Mucosa of descending colon (tissue), 3 donors: ENCODE measurements at regions not wholly inside any gene's neighbourhood (a gene's known extent, or its start where the extent isn't known, plus 50 kb on each side); places are given as distances from the start of the nearest gene placed in this dataset.

Experiments
- ATAC-seq: fragments of 200-7000 bp; cut with Tn5 transposase; one replicate; pipeline ENCODE4 v1.9.1; 2020; ENCODE audit warnings: mild to moderate bottlenecking, moderate library complexity
- DNase-seq, 3 donors: peaks; one replicate each; pipeline ENCODE4 v3.0.0-alpha.2; 2020
- H3K36me3 ChIP-seq: fragments of 200-600 bp; one replicate; pipeline ENCODE4 v1.8.0; 2021; ENCODE audit warnings: low read depth, mild to moderate bottlenecking
- H3K4me1 ChIP-seq: fragments of 200-600 bp; one replicate; pipeline ENCODE4 v1.8.0; 2021; ENCODE audit warnings: low read depth, mild to moderate bottlenecking
- H3K4me3 ChIP-seq: fragments of 200-600 bp; one replicate; pipeline ENCODE4 v1.8.0; 2021; ENCODE audit warnings: mild to moderate bottlenecking
- H3K9me3 ChIP-seq: fragments of 200-600 bp; one replicate; pipeline ENCODE4 v1.8.0; 2021; ENCODE audit warnings: mild to moderate bottlenecking
- intact Hi-C, 2 donors: fragments of 100-400 bp; cut with DNase I in 1 of 2; cut with micrococcal nuclease in 1 of 2; formaldehyde crosslinking; loops; one replicate each; pipeline versions ENCODE4 v1.11.0 to v1.11.1; 2022; cut with DNase I, micrococcal nuclease
- TF ChIP-seq, protein P1 (sequence below): fragments of 200-600 bp; IDR thresholded peaks from one replicate; pipeline ENCODE4 v1.8.0; 2022; ENCODE audit warnings: antibody characterized with exemption, mild to moderate bottlenecking
- donor health status: DM: no; HTN: no; CAD: no; lungs with moderate emphysema.
- donor health status: DM: no; HTN: no; CAD: no.
- donor health status: DM: no; HTN: yes; CAD: no.

DNA sequence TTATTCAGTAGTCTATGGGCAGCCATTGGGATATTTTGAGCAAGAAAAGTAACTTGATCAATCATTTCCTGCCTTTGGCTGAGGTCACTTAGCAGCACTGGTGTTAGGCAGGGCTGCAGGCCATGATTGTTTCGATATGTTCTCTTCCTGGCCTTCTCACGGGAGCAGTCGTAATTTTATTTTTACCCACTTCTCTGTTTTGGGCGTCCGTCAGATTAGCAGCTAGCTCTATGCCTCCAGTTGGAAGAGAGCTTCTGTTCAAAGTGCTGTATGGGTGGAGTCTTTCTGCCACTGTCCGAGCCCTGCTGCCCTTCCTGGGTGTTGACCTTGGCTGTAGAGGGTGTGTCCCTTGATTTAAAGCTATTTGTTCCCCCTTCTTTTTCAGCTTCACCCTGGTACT, 123.4 kb upstream of the ROPN1 start:
- no peaks in the 10 kb centered on the region for H3K36me3 ChIP-seq
- no peak overlapping the region for H3K4me3 ChIP-seq
- intact Hi-C loops: no loop called here
- H3K9me3 ChIP-seq: no peaks in the 10 kb centered on the region
- ATAC-seq: peak; percentile 48
- TF ChIP-seq, protein P1, sequence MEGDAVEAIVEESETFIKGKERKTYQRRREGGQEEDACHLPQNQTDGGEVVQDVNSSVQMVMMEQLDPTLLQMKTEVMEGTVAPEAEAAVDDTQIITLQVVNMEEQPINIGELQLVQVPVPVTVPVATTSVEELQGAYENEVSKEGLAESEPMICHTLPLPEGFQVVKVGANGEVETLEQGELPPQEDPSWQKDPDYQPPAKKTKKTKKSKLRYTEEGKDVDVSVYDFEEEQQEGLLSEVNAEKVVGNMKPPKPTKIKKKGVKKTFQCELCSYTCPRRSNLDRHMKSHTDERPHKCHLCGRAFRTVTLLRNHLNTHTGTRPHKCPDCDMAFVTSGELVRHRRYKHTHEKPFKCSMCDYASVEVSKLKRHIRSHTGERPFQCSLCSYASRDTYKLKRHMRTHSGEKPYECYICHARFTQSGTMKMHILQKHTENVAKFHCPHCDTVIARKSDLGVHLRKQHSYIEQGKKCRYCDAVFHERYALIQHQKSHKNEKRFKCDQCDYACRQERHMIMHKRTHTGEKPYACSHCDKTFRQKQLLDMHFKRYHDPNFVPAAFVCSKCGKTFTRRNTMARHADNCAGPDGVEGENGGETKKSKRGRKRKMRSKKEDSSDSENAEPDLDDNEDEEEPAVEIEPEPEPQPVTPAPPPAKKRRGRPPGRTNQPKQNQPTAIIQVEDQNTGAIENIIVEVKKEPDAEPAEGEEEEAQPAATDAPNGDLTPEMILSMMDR: no peak
- no peaks in the 10 kb centered on the region for H3K4me1 ChIP-seq
- no peak for DNase-seq

DNA sequence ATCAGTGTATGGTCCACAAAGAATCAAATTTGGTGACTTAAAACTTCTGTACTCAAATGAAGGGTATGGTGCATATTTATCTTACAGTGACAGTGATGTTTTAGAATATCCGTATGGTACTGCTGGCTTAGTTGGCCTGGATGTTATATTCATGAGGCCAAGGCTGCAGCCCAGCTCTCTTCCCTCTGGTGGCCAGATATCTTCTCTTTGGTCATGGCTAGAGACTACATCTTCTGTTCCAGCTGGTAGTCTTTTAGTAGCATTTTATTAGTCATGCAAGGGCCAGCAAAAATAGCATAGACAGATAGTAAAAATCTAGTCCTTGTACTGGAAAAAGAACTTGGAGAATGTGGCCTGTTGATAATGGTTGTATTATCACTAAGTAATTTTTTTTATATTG, 124.0 kb upstream of the ROPN1 start:
- Histone ChIP-seq H3K9me3 (no peaks in the 10 kb centered on the region), H3K4me1 (no peaks in the 10 kb centered on the region), H3K36me3 (no peaks in the 10 kb centered on the region), H3K4me3 (no peak overlapping the region)
- intact Hi-C loops: no loop called here
- DNase-seq: no peak
- TF ChIP-seq, protein P1: no peak
- no peak for ATAC-seq

DNA sequence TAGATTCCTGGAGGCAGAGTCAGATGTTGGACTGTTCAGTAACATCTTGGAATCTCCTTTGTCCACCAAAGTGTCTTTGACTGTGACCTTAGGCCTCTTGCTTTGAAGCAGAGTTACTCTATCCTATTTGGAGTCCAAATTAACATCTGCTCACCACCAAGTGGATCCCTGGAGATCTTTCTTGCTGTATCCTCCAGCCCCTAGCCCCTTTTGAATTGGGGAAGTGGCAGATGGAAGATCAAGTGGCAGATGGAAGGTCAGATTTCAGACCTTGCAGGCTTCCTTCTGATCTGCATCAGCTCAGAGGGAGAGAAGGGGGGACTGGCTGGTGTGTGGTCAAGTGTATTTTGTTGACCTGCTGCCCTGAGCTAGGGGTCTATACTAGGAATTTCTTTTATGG, 125.0 kb upstream of the ROPN1 start:
- no peak overlapping the region for H3K4me3 ChIP-seq
- ATAC-seq: no peak
- intact Hi-C loops: no loop called here
- no peak for DNase-seq
- TF ChIP-seq, protein P1: no peak
- no peaks in the 10 kb centered on the region for H3K36me3 ChIP-seq
- H3K4me1 ChIP-seq: no peaks in the 10 kb centered on the region
- H3K9me3 ChIP-seq: no peaks in the 10 kb centered on the region

DNA sequence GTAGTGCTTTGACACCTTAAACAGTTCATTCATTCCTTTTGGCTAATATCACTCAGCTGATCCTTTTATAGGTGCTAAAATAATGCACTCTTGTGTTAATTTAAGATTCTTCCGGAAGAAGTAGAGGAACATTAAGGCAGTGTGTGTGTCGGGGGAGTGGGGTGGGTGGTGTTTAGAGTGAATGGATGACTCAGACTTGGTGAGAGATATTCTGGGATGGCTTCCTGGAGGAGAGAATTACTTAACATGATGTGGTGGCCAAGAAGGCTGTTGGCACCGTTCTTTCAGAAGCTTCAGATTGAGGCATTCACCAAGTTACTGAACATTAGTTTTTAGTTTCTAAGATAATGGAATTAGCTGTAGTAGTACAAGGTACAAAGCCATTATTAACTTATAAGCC, 125.6 kb upstream of the ROPN1 start:
- TF ChIP-seq, protein P1: no peak
- DNase-seq: no peak
- no peaks in the 10 kb centered on the region for H3K4me1 ChIP-seq
- no peak overlapping the region for H3K4me3 ChIP-seq
- intact Hi-C loops: no loop called here
- no peak for ATAC-seq
- no peaks in the 10 kb centered on the region for H3K36me3 ChIP-seq
- no peaks in the 10 kb centered on the region for H3K9me3 ChIP-seq

DNA sequence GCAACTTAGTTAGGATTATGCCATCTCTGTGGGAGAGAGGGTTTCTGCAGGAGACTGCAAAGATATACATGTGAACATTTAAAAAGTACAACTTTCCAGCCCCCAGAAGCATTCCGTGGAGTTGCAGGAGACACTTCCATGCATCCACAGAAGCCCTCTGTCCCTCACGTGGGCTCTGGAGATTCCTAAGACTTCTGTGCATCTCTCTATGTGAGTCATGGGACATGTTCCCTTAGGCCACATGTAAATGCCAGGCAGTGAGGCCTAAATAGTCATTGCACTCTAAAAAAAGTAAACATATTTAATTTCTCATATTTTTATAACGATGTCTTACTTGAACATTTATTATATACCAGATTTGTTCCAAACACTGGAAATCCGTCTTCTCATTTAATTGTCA, 126.5 kb upstream of the ROPN1 start:
- no peaks in the 10 kb centered on the region for H3K9me3 ChIP-seq
- no peak for ATAC-seq
- TF ChIP-seq, protein P1: no peak

DNA sequence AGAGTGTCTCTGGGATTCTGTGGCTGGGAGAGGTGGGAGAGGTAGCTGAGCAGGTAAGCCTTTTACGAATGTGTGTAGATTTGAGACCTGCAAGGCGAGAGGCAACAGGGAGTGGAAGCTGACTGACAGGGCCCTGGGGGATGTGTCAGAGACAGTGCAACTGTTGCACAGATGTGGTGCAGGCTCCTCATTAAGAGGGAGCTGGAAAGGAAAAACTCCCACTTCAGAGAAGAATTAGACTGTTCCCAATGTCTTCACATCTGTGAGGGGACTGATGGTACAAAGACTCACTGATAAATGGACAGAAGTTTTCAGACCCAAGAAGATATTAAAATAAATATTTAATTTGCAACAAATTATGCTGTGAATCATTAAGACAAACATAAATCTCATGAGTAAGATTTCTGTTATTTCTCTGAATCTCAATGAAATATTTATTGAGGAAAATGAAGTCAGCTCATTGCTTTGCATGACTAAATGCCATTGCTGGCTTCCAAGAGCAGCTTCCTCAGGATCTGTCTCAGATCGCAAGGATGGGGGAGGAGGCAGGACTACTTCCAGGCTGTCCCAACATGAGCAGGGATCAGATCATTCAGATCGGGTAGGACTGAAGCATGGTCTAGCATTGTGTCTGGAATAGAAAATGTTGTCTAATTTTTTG, 127.3 kb upstream of the ROPN1 start:
- peak; percentile 20 for ATAC-seq
- intact Hi-C loops: no loop called here
- Histone ChIP-seq H3K9me3 (no peaks in the 10 kb centered on the region), H3K4me3 (no peak overlapping the region), H3K36me3 (no peaks in the 10 kb centered on the region), H3K4me1 (no peaks in the 10 kb centered on the region)
- no peak for DNase-seq
- TF ChIP-seq, protein P1: no peak

More for the DNA sequence above, 126.5 kb upstream of the ROPN1 start:
- intact Hi-C loops: no loop called here
- H3K4me1 ChIP-seq: no peaks in the 10 kb centered on the region
- no peaks in the 10 kb centered on the region for H3K36me3 ChIP-seq
- no peak overlapping the region for H3K4me3 ChIP-seq
- DNase-seq: no peak
